ENCODE measurements at regions not wholly inside any gene's neighbourhood (a gene's known extent, or its start where the extent isn't known, plus 50 kb on each side); places are given as distances from the start of the nearest gene placed in this dataset.

- Histone ChIP-seq H3K9ac (ENCODE audit: low read depth in 2 of 2, low read length in 2 of 2) (no peak overlapping the region), H3K27me3 (no peaks in the 10 kb centered on the region), H3K4me1 (no peaks in the 10 kb centered on the region), H3K27ac (no peak overlapping the region), H3K9me3 (no peaks in the 10 kb centered on the region), H3K4me3 (no peak overlapping the region), H3K36me3 (no peaks in the 10 kb centered on the region)
- DNase-seq = no peak
- intact Hi-C loops (cut with DNase I) = no loop called here
- TF ChIP-seq, protein P1, sequence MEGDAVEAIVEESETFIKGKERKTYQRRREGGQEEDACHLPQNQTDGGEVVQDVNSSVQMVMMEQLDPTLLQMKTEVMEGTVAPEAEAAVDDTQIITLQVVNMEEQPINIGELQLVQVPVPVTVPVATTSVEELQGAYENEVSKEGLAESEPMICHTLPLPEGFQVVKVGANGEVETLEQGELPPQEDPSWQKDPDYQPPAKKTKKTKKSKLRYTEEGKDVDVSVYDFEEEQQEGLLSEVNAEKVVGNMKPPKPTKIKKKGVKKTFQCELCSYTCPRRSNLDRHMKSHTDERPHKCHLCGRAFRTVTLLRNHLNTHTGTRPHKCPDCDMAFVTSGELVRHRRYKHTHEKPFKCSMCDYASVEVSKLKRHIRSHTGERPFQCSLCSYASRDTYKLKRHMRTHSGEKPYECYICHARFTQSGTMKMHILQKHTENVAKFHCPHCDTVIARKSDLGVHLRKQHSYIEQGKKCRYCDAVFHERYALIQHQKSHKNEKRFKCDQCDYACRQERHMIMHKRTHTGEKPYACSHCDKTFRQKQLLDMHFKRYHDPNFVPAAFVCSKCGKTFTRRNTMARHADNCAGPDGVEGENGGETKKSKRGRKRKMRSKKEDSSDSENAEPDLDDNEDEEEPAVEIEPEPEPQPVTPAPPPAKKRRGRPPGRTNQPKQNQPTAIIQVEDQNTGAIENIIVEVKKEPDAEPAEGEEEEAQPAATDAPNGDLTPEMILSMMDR (IDR thresholded peaks at IDR 0.05) = no peak
These were observed 278.8 kb upstream of the SORCS1 start for GRCh38 chr10:107443326-107443725.

DNA sequence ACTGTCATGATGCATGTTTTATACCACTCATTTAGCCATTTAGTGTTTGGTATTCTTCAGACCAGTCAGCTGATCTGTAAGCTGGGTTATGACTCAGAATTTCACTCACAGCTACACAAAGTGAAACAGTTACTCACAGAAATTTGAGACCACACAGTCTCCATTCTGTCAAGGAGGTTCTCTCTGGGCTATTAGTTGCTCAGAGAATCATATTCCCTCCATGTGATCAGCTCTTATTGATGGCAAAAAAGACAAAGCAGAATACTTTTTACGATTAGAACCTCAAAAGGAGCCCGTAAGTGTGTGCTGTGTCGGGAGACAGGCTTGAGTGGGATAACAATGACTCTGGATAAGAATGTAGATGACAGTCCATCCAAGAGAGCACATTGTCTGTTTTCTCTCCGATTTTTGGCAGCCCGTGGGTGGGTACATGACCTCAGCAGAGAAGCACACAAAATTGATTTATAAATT is 277.6 kb upstream of the SORCS1 start:
- DNase-seq = no peak
- Histone ChIP-seq H3K4me1 (no peaks in the 10 kb centered on the region), H3K36me3 (no peaks in the 10 kb centered on the region), H3K9ac (ENCODE audit: low read depth in 2 of 2, low read length in 2 of 2) (no peak overlapping the region), H3K4me3 (no peak overlapping the region), H3K27me3 (no peaks in the 10 kb centered on the region), H3K9me3 (no peaks in the 10 kb centered on the region), H3K27ac (no peak overlapping the region)
- intact Hi-C loops (cut with DNase I) = no loop called here
- TF ChIP-seq, protein P1 (IDR thresholded peaks at IDR 0.05) = no peak

GRCh38 chr10:107440741-107441140 is 276.2 kb upstream of the SORCS1 start:
- intact Hi-C loops (cut with DNase I) = no loop called here
- Histone ChIP-seq H3K27me3 (no peaks in the 10 kb centered on the region), H3K27ac (no peak overlapping the region), H3K4me3 (no peak overlapping the region), H3K36me3 (no peaks in the 10 kb centered on the region), H3K9ac (ENCODE audit: low read depth in 2 of 2, low read length in 2 of 2) (no peak overlapping the region), H3K9me3 (no peaks in the 10 kb centered on the region), H3K4me1 (no peaks in the 10 kb centered on the region)
- TF ChIP-seq, protein P1 (IDR thresholded peaks at IDR 0.05) = no peak
- DNase-seq = no peak

DNA sequence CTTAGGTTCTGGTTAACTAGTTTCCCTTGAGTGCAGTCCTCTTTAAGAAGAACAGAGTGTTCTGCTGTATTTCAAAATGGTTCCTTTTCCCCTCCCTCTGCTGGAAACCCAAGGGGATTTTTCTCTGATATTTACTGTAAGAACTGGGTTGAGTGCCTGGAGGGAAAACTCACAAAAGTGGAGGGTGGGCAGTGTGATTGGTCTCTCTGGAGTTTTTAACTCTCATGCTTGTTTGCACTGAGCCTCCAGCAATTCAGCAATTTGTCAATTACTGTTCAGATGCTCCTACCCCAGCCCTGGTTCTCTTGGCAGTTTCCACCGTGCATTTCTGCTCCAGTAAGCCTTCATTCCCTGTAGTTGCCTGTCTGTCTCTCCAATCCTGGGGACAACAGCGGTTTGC is 273.4 kb upstream of the SORCS1 start:
- no peak for DNase-seq
- TF ChIP-seq, protein P1 (IDR thresholded peaks at IDR 0.05) = no peak
- Histone ChIP-seq H3K27me3 (no peaks in the 10 kb centered on the region), H3K36me3 (no peaks in the 10 kb centered on the region), H3K27ac (no peak overlapping the region), H3K4me3 (no peak overlapping the region), H3K9me3 (no peaks in the 10 kb centered on the region), H3K4me1 (no peaks in the 10 kb centered on the region), H3K9ac (ENCODE audit: low read depth in 2 of 2, low read length in 2 of 2) (no peak overlapping the region)
- intact Hi-C loops (cut with DNase I) = no loop called here

- Histone ChIP-seq H3K4me3 (no peak overlapping the region), H3K27ac (no peak overlapping the region), H3K27me3 (no peaks in the 10 kb centered on the region), H3K9ac (ENCODE audit: low read depth in 2 of 2, low read length in 2 of 2) (no peak overlapping the region), H3K4me1 (no peaks in the 10 kb centered on the region), H3K9me3 (no peaks in the 10 kb centered on the region), H3K36me3 (no peaks in the 10 kb centered on the region)
- DNase-seq = no peak
- TF ChIP-seq, protein P1 (IDR thresholded peaks at IDR 0.05) = no peak
- intact Hi-C loops (cut with DNase I) = no loop called here
These were observed 272.1 kb upstream of the SORCS1 start for GRCh38 chr10:107436568-107436967.

DNA sequence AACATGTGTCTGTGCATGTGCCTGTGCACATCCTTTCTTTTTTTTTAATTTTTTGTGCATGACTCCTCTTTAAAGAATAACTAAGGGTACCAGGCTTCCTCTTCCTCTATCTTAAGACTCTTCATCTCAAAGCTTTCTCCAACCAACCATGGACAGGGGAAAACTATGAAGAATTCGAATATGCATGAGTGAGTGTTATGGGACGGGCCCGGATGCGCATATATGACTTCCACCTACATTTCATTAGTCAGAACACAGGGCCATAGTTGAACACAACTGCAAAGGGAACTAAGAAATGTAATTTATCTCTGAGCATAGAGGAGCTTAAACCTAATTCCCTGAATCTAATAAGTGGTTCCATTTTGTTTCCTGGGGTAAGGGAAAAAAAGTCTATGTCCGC is 270.3 kb upstream of the SORCS1 start:
- no peak overlapping the region for H3K27ac ChIP-seq
- intact Hi-C loops (cut with DNase I) = no loop called here
- no peak overlapping the region for H3K9ac ChIP-seq (ENCODE audit: low read depth in 2 of 2, low read length in 2 of 2)
- DNase-seq = no peak
- H3K4me3 ChIP-seq = no peak overlapping the region
- H3K36me3 ChIP-seq = no peaks in the 10 kb centered on the region
- H3K4me1 ChIP-seq = no peaks in the 10 kb centered on the region
- H3K27me3 ChIP-seq = no peaks in the 10 kb centered on the region
- H3K9me3 ChIP-seq = no peaks in the 10 kb centered on the region
- TF ChIP-seq, protein P1 (IDR thresholded peaks at IDR 0.05) = no peak

Data from colonic mucosa (tissue), 4 donors.